ENCODE measurements at regions not wholly inside any gene's neighbourhood (a gene's known extent, or its start where the extent isn't known, plus 50 kb on each side); places are given as distances from the start of the nearest gene placed in this dataset.

DNA sequence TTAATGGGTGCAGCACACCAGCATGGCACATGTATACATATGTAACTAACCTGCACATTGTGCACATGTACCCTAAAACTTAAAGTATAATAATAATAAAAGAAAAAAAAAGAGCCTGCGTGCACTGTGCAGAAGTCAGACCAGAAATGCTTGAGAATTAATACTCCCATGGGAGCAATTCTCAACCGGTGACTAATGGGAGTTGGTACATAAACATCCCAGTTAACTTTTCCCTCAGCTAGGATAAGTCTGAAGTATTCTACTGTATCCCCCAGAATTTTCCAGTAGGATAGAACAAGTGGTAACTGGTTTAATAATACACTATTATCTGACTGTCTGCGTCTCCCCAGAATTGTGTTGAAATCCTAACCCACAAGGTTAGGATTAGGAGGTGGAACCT lies 113.6 kb upstream of the COL5A2 start:
- TF ChIP-seq EGR1 (IDR thresholded peaks at IDR 0.05; ENCODE audit: low read depth in 2 of 2) (no peak), TAF1 (conservative IDR thresholded peaks at IDR 0.05) (no peak), RAD21 (IDR thresholded peaks at IDR 0.05) (no peak), MAX (IDR thresholded peaks at IDR 0.05) (no peak), JUND (IDR thresholded peaks at IDR 0.05) (no peak), FOXA1 (IDR thresholded peaks at IDR 0.05) (no peak), GABPA (IDR thresholded peaks at IDR 0.05 in 1 of 2, conservative IDR thresholded peaks at IDR 0.05 in 1 of 2) (no peak), HNF4A (conservative IDR thresholded peaks at IDR 0.05) (no peak), SP1 (IDR thresholded peaks at IDR 0.05) (no peak)
- TF ChIP-seq, protein P1, sequence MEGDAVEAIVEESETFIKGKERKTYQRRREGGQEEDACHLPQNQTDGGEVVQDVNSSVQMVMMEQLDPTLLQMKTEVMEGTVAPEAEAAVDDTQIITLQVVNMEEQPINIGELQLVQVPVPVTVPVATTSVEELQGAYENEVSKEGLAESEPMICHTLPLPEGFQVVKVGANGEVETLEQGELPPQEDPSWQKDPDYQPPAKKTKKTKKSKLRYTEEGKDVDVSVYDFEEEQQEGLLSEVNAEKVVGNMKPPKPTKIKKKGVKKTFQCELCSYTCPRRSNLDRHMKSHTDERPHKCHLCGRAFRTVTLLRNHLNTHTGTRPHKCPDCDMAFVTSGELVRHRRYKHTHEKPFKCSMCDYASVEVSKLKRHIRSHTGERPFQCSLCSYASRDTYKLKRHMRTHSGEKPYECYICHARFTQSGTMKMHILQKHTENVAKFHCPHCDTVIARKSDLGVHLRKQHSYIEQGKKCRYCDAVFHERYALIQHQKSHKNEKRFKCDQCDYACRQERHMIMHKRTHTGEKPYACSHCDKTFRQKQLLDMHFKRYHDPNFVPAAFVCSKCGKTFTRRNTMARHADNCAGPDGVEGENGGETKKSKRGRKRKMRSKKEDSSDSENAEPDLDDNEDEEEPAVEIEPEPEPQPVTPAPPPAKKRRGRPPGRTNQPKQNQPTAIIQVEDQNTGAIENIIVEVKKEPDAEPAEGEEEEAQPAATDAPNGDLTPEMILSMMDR (IDR thresholded peaks at IDR 0.05; ENCODE audit: low read depth, low read length, missing input control), result no peak
- TF ChIP-seq, protein P2, sequence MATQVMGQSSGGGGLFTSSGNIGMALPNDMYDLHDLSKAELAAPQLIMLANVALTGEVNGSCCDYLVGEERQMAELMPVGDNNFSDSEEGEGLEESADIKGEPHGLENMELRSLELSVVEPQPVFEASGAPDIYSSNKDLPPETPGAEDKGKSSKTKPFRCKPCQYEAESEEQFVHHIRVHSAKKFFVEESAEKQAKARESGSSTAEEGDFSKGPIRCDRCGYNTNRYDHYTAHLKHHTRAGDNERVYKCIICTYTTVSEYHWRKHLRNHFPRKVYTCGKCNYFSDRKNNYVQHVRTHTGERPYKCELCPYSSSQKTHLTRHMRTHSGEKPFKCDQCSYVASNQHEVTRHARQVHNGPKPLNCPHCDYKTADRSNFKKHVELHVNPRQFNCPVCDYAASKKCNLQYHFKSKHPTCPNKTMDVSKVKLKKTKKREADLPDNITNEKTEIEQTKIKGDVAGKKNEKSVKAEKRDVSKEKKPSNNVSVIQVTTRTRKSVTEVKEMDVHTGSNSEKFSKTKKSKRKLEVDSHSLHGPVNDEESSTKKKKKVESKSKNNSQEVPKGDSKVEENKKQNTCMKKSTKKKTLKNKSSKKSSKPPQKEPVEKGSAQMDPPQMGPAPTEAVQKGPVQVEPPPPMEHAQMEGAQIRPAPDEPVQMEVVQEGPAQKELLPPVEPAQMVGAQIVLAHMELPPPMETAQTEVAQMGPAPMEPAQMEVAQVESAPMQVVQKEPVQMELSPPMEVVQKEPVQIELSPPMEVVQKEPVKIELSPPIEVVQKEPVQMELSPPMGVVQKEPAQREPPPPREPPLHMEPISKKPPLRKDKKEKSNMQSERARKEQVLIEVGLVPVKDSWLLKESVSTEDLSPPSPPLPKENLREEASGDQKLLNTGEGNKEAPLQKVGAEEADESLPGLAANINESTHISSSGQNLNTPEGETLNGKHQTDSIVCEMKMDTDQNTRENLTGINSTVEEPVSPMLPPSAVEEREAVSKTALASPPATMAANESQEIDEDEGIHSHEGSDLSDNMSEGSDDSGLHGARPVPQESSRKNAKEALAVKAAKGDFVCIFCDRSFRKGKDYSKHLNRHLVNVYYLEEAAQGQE (IDR thresholded peaks at IDR 0.05), result no peak
- TF ChIP-seq, protein P3, sequence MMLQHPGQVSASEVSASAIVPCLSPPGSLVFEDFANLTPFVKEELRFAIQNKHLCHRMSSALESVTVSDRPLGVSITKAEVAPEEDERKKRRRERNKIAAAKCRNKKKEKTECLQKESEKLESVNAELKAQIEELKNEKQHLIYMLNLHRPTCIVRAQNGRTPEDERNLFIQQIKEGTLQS (IDR thresholded peaks at IDR 0.05), result no peak
- TF ChIP-seq, protein P4, sequence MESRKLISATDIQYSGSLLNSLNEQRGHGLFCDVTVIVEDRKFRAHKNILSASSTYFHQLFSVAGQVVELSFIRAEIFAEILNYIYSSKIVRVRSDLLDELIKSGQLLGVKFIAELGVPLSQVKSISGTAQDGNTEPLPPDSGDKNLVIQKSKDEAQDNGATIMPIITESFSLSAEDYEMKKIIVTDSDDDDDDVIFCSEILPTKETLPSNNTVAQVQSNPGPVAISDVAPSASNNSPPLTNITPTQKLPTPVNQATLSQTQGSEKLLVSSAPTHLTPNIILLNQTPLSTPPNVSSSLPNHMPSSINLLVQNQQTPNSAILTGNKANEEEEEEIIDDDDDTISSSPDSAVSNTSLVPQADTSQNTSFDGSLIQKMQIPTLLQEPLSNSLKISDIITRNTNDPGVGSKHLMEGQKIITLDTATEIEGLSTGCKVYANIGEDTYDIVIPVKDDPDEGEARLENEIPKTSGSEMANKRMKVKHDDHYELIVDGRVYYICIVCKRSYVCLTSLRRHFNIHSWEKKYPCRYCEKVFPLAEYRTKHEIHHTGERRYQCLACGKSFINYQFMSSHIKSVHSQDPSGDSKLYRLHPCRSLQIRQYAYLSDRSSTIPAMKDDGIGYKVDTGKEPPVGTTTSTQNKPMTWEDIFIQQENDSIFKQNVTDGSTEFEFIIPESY (IDR thresholded peaks at IDR 0.05), result no peak

Measured in liver (tissue), 3 donors.